ENCODE measurements at regions not wholly inside any gene's neighbourhood (a gene's known extent, or its start where the extent isn't known, plus 50 kb on each side); places are given as distances from the start of the nearest gene placed in this dataset.
"Not testable (repeated sequence)": the region's sequence is repeated elsewhere in the genome, so short reads cannot be mapped to it uniquely, and the experiment has no call there.

GRCh38 chr17:21511363-21512195 is 135.4 kb downstream of the KCNJ12 start:
- Histone ChIP-seq H3K27ac (peak overlapping the region; percentile 60), H3K36me3 (no peaks in the 10 kb centered on the region), H3K27me3 (no peaks in the 10 kb centered on the region), H3K4me1 (peaks cover 19% of the 10 kb centered on the region), H3K4me3 (peak overlapping the region; percentile 49 to 50), H3K9me3 (no peaks in the 10 kb centered on the region)
- TF ChIP-seq POLR2A (IDR thresholded peaks at IDR 0.05) (no peak), POLR2AphosphoS5 (IDR thresholded peaks at IDR 0.05; ENCODE audit: insufficient read depth in 1 of 2, low read depth in 1 of 2) (no peak), CTCF (IDR thresholded peaks at IDR 0.05) (peak; percentile 8 to 61 (median 61))
- no peak for DNase-seq (ENCODE audit: extremely low spot score in 2 of 2)
- intact Hi-C loops (cut with DNase I): loop anchor here (10.0 kb wide), 1 partner anchor 387 kb away; the partner anchor contains the start of gene DHRS7B

- Histone ChIP-seq H3K4me1 (peaks cover 19% of the 10 kb centered on the region), H3K9me3 (no peaks in the 10 kb centered on the region), H3K36me3 (no peaks in the 10 kb centered on the region), H3K27ac (no peak overlapping the region), H3K4me3 (no peak overlapping the region), H3K27me3 (no peaks in the 10 kb centered on the region)
- no peak for TF ChIP-seq POLR2AphosphoS5 (IDR thresholded peaks at IDR 0.05; ENCODE audit: insufficient read depth in 1 of 2, low read depth in 1 of 2)
- peak in 1 of 2 donors; percentile 71 for DNase-seq (ENCODE audit: extremely low spot score in 2 of 2)
- intact Hi-C loops (cut with DNase I): loop anchor here (10.0 kb wide), 1 partner anchor 388 kb away; the partner anchor contains the start of gene DHRS7B
These were observed 136.3 kb downstream of the KCNJ12 start for GRCh38 chr17:21512307-21513011.

- H3K36me3 ChIP-seq: no peaks in the 10 kb centered on the region
- intact Hi-C loops (cut with DNase I): loop anchor here (10.0 kb wide), 1 partner anchor 388 kb away; the partner anchor contains the start of gene DHRS7B
- H3K27ac ChIP-seq: no peak overlapping the region
- peak in 1 of 2 donors; percentile 78 for DNase-seq (ENCODE audit: extremely low spot score in 2 of 2)
- H3K4me3 ChIP-seq: no peak overlapping the region
- TF ChIP-seq POLR2AphosphoS5 (IDR thresholded peaks at IDR 0.05; ENCODE audit: insufficient read depth in 1 of 2, low read depth in 1 of 2) (peak in 1 of 2 donors; percentile 26), POLR2A (IDR thresholded peaks at IDR 0.05) (no peak), CTCF (IDR thresholded peaks at IDR 0.05) (peak; percentile 32 to 69 (median 63))
- H3K9me3 ChIP-seq: no peaks in the 10 kb centered on the region
- H3K4me1 ChIP-seq: peaks cover 19% of the 10 kb centered on the region
- no peaks in the 10 kb centered on the region for H3K27me3 ChIP-seq
These were observed 136.9 kb downstream of the KCNJ12 start for GRCh38 chr17:21513012-21513570.

- intact Hi-C loops (cut with DNase I): loop anchor here (10.0 kb wide), 1 partner anchor 390 kb away; the partner anchor contains the start of gene DHRS7B
- H3K27me3 ChIP-seq: not testable (repeated sequence)
These were observed 138.4 kb downstream of the KCNJ12 start for GRCh38 chr17:21514567-21514966.

GRCh38 chr17:21517538-21518293 is 141.6 kb downstream of the KCNJ12 start:
- peak in 1 of 2 donors; percentile 47 for DNase-seq (ENCODE audit: extremely low spot score in 2 of 2)
- TF ChIP-seq POLR2A (IDR thresholded peaks at IDR 0.05) (no peak), CTCF (IDR thresholded peaks at IDR 0.05) (no peak), POLR2AphosphoS5 (IDR thresholded peaks at IDR 0.05; ENCODE audit: insufficient read depth in 1 of 2, low read depth in 1 of 2) (no peak)
- Histone ChIP-seq H3K27me3 (no peaks in the 10 kb centered on the region), H3K4me1 (peaks cover 2% of the 10 kb centered on the region), H3K4me3 (no peak overlapping the region), H3K9me3 (no peaks in the 10 kb centered on the region), H3K36me3 (no peaks in the 10 kb centered on the region), H3K27ac (no peak overlapping the region)
- intact Hi-C loops (cut with DNase I): loop anchor here (10.0 kb wide), 1 partner anchor 393 kb away; the partner anchor contains the start of gene DHRS7B

More at GRCh38 chr17:21514567-21514966, 138.4 kb downstream of the KCNJ12 start:
- peaks cover 19% of the 10 kb centered on the region for H3K4me1 ChIP-seq
- H3K27ac ChIP-seq; DNase-seq (ENCODE audit: extremely low spot score in 2 of 2); H3K4me3 ChIP-seq; H3K9me3 ChIP-seq; H3K36me3 ChIP-seq: not testable (repeated sequence)

Data from vagina (tissue), 2 donors.